ENCODE measurements at regions not wholly inside any gene's neighbourhood (a gene's known extent, or its start where the extent isn't known, plus 50 kb on each side); places are given as distances from the start of the nearest gene placed in this dataset.

- DNase-seq (ENCODE audit: low read depth in 2 of 2, low spot score in 1 of 2) = no peak
Observed at GRCh38 chr6:3997177-3997770, 81.7 kb downstream of the FAM217A start.

DNA sequence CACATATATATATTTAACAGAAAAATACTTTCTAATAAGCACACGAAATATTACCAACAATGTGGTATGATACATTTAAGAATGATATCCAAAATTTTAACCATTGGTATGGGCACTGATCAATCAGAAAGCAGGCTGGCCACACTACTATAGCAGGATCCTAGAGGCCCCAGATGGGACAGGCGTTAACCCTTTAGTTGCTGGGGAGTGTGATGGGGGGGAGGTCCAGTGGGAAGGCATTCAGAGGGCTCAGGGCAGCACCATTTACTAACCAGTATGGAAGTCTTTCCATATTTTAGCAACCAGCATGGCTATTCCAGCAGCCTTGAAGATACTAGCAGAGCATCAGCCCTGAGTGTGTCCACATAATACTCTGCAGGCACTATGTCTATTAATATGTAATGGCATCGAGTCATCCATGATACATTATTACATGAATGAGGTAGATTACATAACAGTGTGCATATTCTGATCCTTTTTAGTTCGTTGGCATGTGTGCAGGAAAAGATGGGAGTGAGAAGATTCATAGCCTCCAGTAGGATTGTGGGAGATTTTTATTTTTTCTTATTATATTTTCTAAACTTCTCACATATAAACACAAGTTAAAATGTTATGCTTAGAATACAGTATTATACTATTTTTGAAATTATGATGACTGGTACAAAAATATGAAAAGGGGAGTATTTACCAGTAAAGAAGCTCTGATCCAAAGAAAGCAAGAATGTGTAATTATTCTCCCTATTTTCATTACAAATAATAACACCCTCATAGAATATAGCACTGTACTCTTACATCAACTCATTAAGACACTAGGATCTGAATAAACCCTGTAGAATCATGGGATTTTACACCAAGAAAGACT is 78.9 kb downstream of the FAM217A start:
- no peak for DNase-seq (ENCODE audit: low read depth in 2 of 2, low spot score in 1 of 2)

GRCh38 chr6:4004249-4004648 is 74.7 kb downstream of the FAM217A start:
- DNase-seq (ENCODE audit: low read depth in 2 of 2, low spot score in 1 of 2) = no peak

- no peak for DNase-seq (ENCODE audit: low read depth in 2 of 2, low spot score in 1 of 2)
Observed at GRCh38 chr6:4008324-4009047, 70.5 kb downstream of the FAM217A start.

DNA sequence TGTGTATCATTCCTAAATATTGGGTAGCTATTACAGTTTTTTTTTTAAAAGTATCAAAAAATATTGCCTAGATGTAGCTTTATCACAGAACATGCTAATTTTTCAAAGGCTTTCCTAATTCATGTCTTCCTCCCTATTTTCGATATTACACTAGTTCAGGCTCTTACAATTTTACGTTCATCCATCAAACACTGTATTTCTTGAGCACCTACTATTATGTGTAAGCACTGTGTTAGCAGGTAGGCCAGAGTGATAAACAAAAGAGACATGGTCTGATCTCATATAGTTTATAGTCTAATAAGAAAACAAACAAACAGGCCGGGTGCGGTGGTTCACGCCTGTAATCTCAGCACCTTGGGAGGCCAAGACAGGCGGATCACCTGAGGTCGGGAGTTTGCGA is 69.5 kb downstream of the FAM217A start:
- DNase-seq (ENCODE audit: low read depth in 2 of 2, low spot score in 1 of 2) = no peak

DNA sequence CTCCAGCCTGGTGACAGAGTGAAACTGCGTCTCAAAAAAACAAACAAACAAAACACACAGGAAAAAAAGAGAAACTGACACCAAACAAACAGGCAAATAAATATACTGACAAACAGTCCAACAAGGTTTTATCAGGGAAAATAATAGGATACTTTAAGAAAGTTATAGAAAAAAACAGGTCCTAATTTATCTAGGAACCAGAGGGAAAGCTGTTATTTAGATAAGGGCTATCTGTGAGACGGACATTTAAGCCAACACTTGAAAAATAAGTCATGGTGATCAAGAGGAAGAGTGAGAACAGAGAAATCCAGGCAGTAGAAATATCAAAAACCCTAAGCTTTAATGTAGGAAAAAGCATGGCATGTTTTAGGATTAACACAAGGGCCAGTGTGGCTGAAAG is 68.9 kb downstream of the FAM217A start:
- DNase-seq (ENCODE audit: low read depth in 2 of 2, low spot score in 1 of 2) = no peak

GRCh38 chr6:4010689-4011090 is 68.2 kb downstream of the FAM217A start:
- no peak for DNase-seq (ENCODE audit: low read depth in 2 of 2, low spot score in 1 of 2)

- no peak for DNase-seq (ENCODE audit: low read depth in 2 of 2, low spot score in 1 of 2)
Observed at GRCh38 chr6:4012826-4013225, 66.1 kb downstream of the FAM217A start.

DNA sequence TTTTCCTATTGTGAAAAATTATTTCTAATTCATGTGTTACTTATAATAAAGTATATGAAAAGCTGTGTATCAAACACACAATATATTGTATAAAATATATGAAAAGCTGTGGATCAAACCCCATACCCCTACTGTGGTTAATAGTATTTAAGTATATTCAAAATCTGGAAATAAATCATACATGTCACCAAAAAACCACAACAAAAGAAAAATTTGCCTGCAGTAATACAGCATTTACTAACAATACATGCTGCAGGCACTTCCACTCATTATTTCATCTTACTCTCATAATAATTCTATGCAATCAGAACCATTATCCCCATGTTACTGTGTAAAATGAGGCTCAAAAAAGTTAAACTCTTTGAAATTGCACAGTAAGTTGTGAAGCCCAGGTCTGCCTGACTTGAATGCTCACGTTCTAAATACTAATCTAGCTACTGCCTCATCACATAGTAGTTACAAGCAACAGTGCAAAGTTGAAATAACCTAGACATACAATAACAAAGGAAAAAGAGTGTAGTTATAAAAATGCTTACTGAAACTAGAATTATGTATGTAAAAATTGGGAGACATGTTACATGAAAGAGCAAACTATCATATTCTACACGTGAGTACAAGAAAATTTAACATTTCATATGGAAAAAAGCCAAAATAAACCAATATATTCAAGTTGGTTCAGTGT is 61.7 kb downstream of the FAM217A start:
- no peak for DNase-seq (ENCODE audit: low read depth in 2 of 2, low spot score in 1 of 2)

DNA sequence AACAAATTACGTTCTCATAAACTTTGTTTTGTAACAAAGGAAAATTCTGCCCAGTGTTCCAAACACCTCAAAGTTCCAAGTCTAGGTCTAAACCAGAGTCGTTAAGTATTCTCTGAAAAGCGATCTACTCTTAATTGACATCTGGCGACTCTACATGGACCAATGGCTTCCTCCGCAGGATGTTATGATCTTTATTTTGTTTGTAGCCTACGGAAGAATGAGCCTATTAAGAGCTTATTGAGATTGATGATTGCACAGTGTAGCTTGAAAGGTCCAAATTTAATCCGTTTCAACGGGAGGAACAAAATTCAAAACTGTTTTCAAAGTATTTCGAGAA is 61.1 kb downstream of the FAM217A start:
- DNase-seq (ENCODE audit: low read depth in 2 of 2, low spot score in 1 of 2) = no peak

DNA sequence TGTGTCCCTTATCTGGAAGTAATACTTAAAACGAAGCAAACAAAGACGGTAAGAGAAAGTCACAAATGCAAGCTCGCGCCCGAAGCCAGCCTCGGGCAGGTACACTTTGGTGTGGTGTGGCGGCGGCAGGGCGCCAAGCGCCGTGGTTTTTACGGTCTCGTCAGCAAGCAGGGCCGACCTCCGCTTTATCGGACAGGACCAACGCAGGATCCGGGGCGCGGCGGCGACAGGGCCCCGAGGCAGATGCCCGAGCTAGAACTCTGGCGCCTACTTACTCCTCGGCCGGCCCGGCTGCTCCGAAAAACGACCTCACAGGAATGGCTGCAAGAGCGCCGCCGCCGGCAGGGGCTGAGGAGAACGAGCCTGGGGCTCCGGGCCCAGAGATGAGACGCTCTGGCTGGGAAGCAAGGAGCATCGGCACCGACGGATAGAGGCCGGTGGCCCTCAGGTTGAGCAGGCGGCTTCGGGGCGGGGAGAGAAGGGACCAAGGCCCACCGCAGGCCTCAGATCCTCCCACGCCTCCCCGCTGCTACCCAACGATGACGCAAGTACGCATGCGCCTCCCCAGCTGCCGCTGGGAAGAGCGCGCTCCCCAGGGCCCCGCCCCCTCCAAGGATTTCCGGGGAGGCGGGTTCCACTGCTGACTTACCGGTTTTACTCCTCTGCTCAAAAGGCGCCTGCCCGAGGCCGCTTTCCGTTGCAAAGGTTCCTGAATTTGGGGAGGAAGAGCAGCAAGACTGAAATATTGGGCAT is 60.6 kb downstream of the FAM217A start:
- peak; percentile 83 to 94 for DNase-seq (ENCODE audit: low read depth in 2 of 2, low spot score in 1 of 2)

Data from stimulated activated CD8-positive, alpha-beta memory T cell treated with anti-CD3 and anti-CD28 coated beads, Interleukin-4, amount 100 ng/mL, for 1 hour (primary cell).